ENCODE measurements at regions not wholly inside any gene's neighbourhood (a gene's known extent, or its start where the extent isn't known, plus 50 kb on each side); places are given as distances from the start of the nearest gene placed in this dataset.

GRCh38 chr6:16969699-16970655 lies 131.9 kb upstream of the STMND1 start:
- intact Hi-C loops (cut with micrococcal nuclease), result loop anchor here (10.0 kb wide), 1 partner anchor 565 kb away; no protein-coding TSS in a partner anchor
- Mint-ChIP-seq H3K4me3 (no peak overlapping the region), H3K27me3 (ENCODE audit: low read depth) (peaks cover 24% of the 10 kb centered on the region), H3K36me3 (ENCODE audit: low read depth) (no peaks in the 10 kb centered on the region), H3K9me3 (no peaks in the 10 kb centered on the region), H3K27ac (no peak overlapping the region), H3K4me1 (ENCODE audit: low read depth) (peaks cover 8% of the 10 kb centered on the region)
- CTCF ChIA-PET, result no interaction called here
- DNase-seq, result no peak

GRCh38 chr6:16968101-16968500 lies 133.7 kb upstream of the STMND1 start:
- Mint-ChIP-seq H3K4me3 (no peak overlapping the region), H3K27me3 (ENCODE audit: low read depth) (peaks cover 26% of the 10 kb centered on the region), H3K9me3 (no peaks in the 10 kb centered on the region), H3K36me3 (ENCODE audit: low read depth) (no peaks in the 10 kb centered on the region), H3K4me1 (ENCODE audit: low read depth) (peaks cover 11% of the 10 kb centered on the region), H3K27ac (no peak overlapping the region)
- intact Hi-C loops (cut with micrococcal nuclease), result loop anchor here (10.0 kb wide), 1 partner anchor 563 kb away; no protein-coding TSS in a partner anchor
- DNase-seq, result no peak
- CTCF ChIA-PET, result interaction anchor here (1.1 to 1.5 kb wide), 4 partner anchors 11 to 203 kb away, joined by 3 to 4 read pairs (median 3); no protein-coding TSS in a partner anchor

GRCh38 chr6:16967470-16967817 lies 134.4 kb upstream of the STMND1 start:
- H3K9me3 Mint-ChIP-seq, result no peaks in the 10 kb centered on the region
- peaks cover 26% of the 10 kb centered on the region for H3K27me3 Mint-ChIP-seq (ENCODE audit: low read depth)
- no peak overlapping the region for H3K4me3 Mint-ChIP-seq
- no peaks in the 10 kb centered on the region for H3K36me3 Mint-ChIP-seq (ENCODE audit: low read depth)
- intact Hi-C loops (cut with micrococcal nuclease), result loop anchor here (10.0 kb wide), 1 partner anchor 563 kb away; no protein-coding TSS in a partner anchor
- no peak overlapping the region for H3K27ac Mint-ChIP-seq
- peaks cover 7% of the 10 kb centered on the region for H3K4me1 Mint-ChIP-seq (ENCODE audit: low read depth)
- CTCF ChIA-PET, result interaction anchor here (1.1 to 1.5 kb wide), 4 partner anchors 11 to 202 kb away, joined by 3 to 4 read pairs (median 3); no protein-coding TSS in a partner anchor
- no peak for DNase-seq

GRCh38 chr6:16966791-16967469 lies 134.9 kb upstream of the STMND1 start:
- Mint-ChIP-seq H3K4me1 (ENCODE audit: low read depth) (peaks cover 5% of the 10 kb centered on the region), H3K4me3 (no peak overlapping the region), H3K36me3 (ENCODE audit: low read depth) (no peaks in the 10 kb centered on the region), H3K27ac (no peak overlapping the region), H3K27me3 (ENCODE audit: low read depth) (peaks cover 26% of the 10 kb centered on the region), H3K9me3 (no peaks in the 10 kb centered on the region)
- CTCF ChIA-PET, result interaction anchor here (1.1 to 1.5 kb wide), 3 partner anchors 12 to 202 kb away, joined by 3 read pairs; no protein-coding TSS in a partner anchor
- intact Hi-C loops (cut with micrococcal nuclease), result loop anchor here (10.0 kb wide), 1 partner anchor 562 kb away; no protein-coding TSS in a partner anchor
- no peak for DNase-seq

GRCh38 chr6:16965689-16966088 lies 136.2 kb upstream of the STMND1 start:
- no peak overlapping the region for H3K4me3 Mint-ChIP-seq
- H3K27me3 Mint-ChIP-seq (ENCODE audit: low read depth), result peaks cover 26% of the 10 kb centered on the region
- CTCF ChIA-PET, result interaction anchor here (0.6 to 2.3 kb wide), 17 partner anchors 9 to 680 kb away, joined by 3 to 14 read pairs (median 4); no protein-coding TSS in a partner anchor
- DNase-seq, result no peak
- intact Hi-C loops (cut with micrococcal nuclease), result loop anchor here (1.0 to 10.0 kb wide), 6 partner anchors 196 to 680 kb away; no protein-coding TSS in a partner anchor
- no peaks in the 10 kb centered on the region for H3K9me3 Mint-ChIP-seq
- no peak overlapping the region for H3K27ac Mint-ChIP-seq
- peaks cover 5% of the 10 kb centered on the region for H3K4me1 Mint-ChIP-seq (ENCODE audit: low read depth)
- no peaks in the 10 kb centered on the region for H3K36me3 Mint-ChIP-seq (ENCODE audit: low read depth)

GRCh38 chr6:16964553-16965499 lies 137.0 kb upstream of the STMND1 start:
- no peak overlapping the region for H3K4me3 Mint-ChIP-seq
- CTCF ChIA-PET, result interaction anchor here (0.6 to 2.3 kb wide), 21 partner anchors 9 to 679 kb away, joined by 3 to 14 read pairs (median 4); no protein-coding TSS in a partner anchor
- no peaks in the 10 kb centered on the region for H3K36me3 Mint-ChIP-seq (ENCODE audit: low read depth)
- DNase-seq, result peak; percentile 79
- H3K4me1 Mint-ChIP-seq (ENCODE audit: low read depth), result peaks cover 5% of the 10 kb centered on the region
- intact Hi-C loops (cut with micrococcal nuclease), result loop anchor here (1.0 to 10.0 kb wide), 6 partner anchors 196 to 680 kb away; no protein-coding TSS in a partner anchor
- H3K9me3 Mint-ChIP-seq, result no peaks in the 10 kb centered on the region
- no peak overlapping the region for H3K27ac Mint-ChIP-seq
- H3K27me3 Mint-ChIP-seq (ENCODE audit: low read depth), result peaks cover 23% of the 10 kb centered on the region

- Mint-ChIP-seq H3K27ac (no peak overlapping the region), H3K4me1 (ENCODE audit: low read depth) (peaks cover 7% of the 10 kb centered on the region), H3K4me3 (no peak overlapping the region), H3K36me3 (ENCODE audit: low read depth) (no peaks in the 10 kb centered on the region), H3K27me3 (ENCODE audit: low read depth) (peaks cover 11% of the 10 kb centered on the region), H3K9me3 (no peaks in the 10 kb centered on the region)
- CTCF ChIA-PET, result interaction anchor here (0.5 to 0.8 kb wide), 2 partner anchors 10 to 14 kb away, joined by 3 to 4 read pairs; no protein-coding TSS in a partner anchor
- no peak for DNase-seq
- intact Hi-C loops (cut with micrococcal nuclease), result loop anchor here (10.0 kb wide), 1 partner anchor 557 kb away; no protein-coding TSS in a partner anchor
These were observed 140.3 kb upstream of the STMND1 start for GRCh38 chr6:16961577-16961976.

GRCh38 chr6:16959789-16960188 lies 142.1 kb upstream of the STMND1 start:
- no peak for DNase-seq
- Mint-ChIP-seq H3K9me3 (no peaks in the 10 kb centered on the region), H3K36me3 (ENCODE audit: low read depth) (no peaks in the 10 kb centered on the region), H3K27me3 (ENCODE audit: low read depth) (peaks cover 7% of the 10 kb centered on the region), H3K4me3 (no peak overlapping the region), H3K27ac (no peak overlapping the region), H3K4me1 (ENCODE audit: low read depth) (peaks cover 13% of the 10 kb centered on the region)
- CTCF ChIA-PET, result no interaction called here
- intact Hi-C loops (cut with micrococcal nuclease), result loop anchor here (5.0 to 10.0 kb wide), 2 partner anchors 247 to 555 kb away; no protein-coding TSS in a partner anchor

- no peak overlapping the region for H3K4me3 Mint-ChIP-seq
- DNase-seq, result peak; percentile 14
- H3K36me3 Mint-ChIP-seq (ENCODE audit: low read depth), result no peaks in the 10 kb centered on the region
- intact Hi-C loops (cut with micrococcal nuclease), result loop anchor here (5.0 kb wide), 1 partner anchor 244 kb away; no protein-coding TSS in a partner anchor
- H3K27me3 Mint-ChIP-seq (ENCODE audit: low read depth), result peaks cover 19% of the 10 kb centered on the region
- H3K9me3 Mint-ChIP-seq, result no peaks in the 10 kb centered on the region
- peaks cover 15% of the 10 kb centered on the region for H3K4me1 Mint-ChIP-seq (ENCODE audit: low read depth)
- no peak overlapping the region for H3K27ac Mint-ChIP-seq
- CTCF ChIA-PET, result interaction anchor here (2.3 kb wide), 1 partner anchor 9 kb away, joined by 7 read pairs; no protein-coding TSS in a partner anchor
These were observed 145.5 kb upstream of the STMND1 start for GRCh38 chr6:16956361-16956760.

- no peak overlapping the region for H3K4me3 Mint-ChIP-seq
- intact Hi-C loops (cut with micrococcal nuclease), result loop anchor here (5.0 kb wide), 1 partner anchor 244 kb away; no protein-coding TSS in a partner anchor
- CTCF ChIA-PET, result interaction anchor here (2.3 kb wide), 1 partner anchor 9 kb away, joined by 7 read pairs; no protein-coding TSS in a partner anchor
These were observed 146.0 kb upstream of the STMND1 start for GRCh38 chr6:16955899-16956298.

GRCh38 chr6:16953905-16954304 lies 147.9 kb upstream of the STMND1 start:
- H3K4me1 Mint-ChIP-seq (ENCODE audit: low read depth), result peaks cover 24% of the 10 kb centered on the region
- H3K27ac Mint-ChIP-seq, result no peak overlapping the region
- CTCF ChIA-PET, result interaction anchor here (0.7 to 1.6 kb wide), 3 partner anchors 10 to 533 kb away, joined by 3 to 4 read pairs (median 3); no protein-coding TSS in a partner anchor

More at GRCh38 chr6:16955899-16956298, 146.0 kb upstream of the STMND1 start:
- Mint-ChIP-seq H3K36me3 (ENCODE audit: low read depth) (no peaks in the 10 kb centered on the region), H3K4me1 (ENCODE audit: low read depth) (peaks cover 19% of the 10 kb centered on the region), H3K9me3 (no peaks in the 10 kb centered on the region), H3K27ac (no peak overlapping the region), H3K27me3 (ENCODE audit: low read depth) (peaks cover 19% of the 10 kb centered on the region)
- no peak for DNase-seq

More at GRCh38 chr6:16953905-16954304, 147.9 kb upstream of the STMND1 start:
- Mint-ChIP-seq H3K27me3 (ENCODE audit: low read depth) (peaks cover 26% of the 10 kb centered on the region), H3K9me3 (no peaks in the 10 kb centered on the region), H3K4me3 (no peak overlapping the region), H3K36me3 (ENCODE audit: low read depth) (no peaks in the 10 kb centered on the region)
- no peak for DNase-seq
- intact Hi-C loops (cut with micrococcal nuclease), result no loop called here

Measured in activated naive CD4-positive, alpha-beta T cell treated with anti-CD3 and anti-CD28 coated beads for 36 hours (primary cell).